ENCODE measurements at regions not wholly inside any gene's neighbourhood (a gene's known extent, or its start where the extent isn't known, plus 50 kb on each side); places are given as distances from the start of the nearest gene placed in this dataset.

- Histone ChIP-seq H3T11ph (ENCODE audit: low read length) (no peak overlapping the region), H3K56ac (ENCODE audit: insufficient read length, low read depth, low read length) (no peak overlapping the region), H4K8ac (replicated peaks; ENCODE audit: insufficient read length, low read depth, low read length) (no peak overlapping the region), H3K79me1 (ENCODE audit: insufficient read depth, low read depth, low read length, poor library complexity, severe bottlenecking) (no peaks in the 10 kb centered on the region), H3K4ac (ENCODE audit: low read depth, low read length) (no peak overlapping the region), H3K4me1 (ENCODE audit: insufficient read depth, low read length) (no peaks in the 10 kb centered on the region), H3K27ac (ENCODE audit: insufficient read length, low read depth, low read length) (no peak overlapping the region), H2BK5ac (ENCODE audit: insufficient read length, low read length) (no peak overlapping the region), H3K23ac (ENCODE audit: insufficient read length, low read depth, low read length) (no peak overlapping the region), H3K79me2 (ENCODE audit: insufficient read depth, low read length) (no peaks in the 10 kb centered on the region), H2BK20ac (ENCODE audit: low read depth, low read length, poor library complexity, severe bottlenecking) (no peak overlapping the region), H4K91ac (ENCODE audit: insufficient read length, low read depth, low read length) (no peak overlapping the region), H2BK15ac (ENCODE audit: low read depth, low read length) (no peak overlapping the region), H3K27me3 (ENCODE audit: insufficient read depth, low read length) (no peaks in the 10 kb centered on the region), H3K23me2 (ENCODE audit: insufficient read length, low read depth, low read length, poor library complexity, severe bottlenecking) (no peaks in the 10 kb centered on the region), H4K20me1 (ENCODE audit: control insufficient read depth, insufficient read depth, insufficient read length) (no peaks in the 10 kb centered on the region), H4K5ac (ENCODE audit: insufficient read length, low read depth, low read length) (no peak overlapping the region), H2AFZ (ENCODE audit: low read length) (no peak overlapping the region), H3K14ac (ENCODE audit: insufficient read depth, low read length) (no peak overlapping the region), H2BK12ac (ENCODE audit: insufficient read length, low read depth, low read length) (no peak overlapping the region), H3K18ac (ENCODE audit: insufficient read length, low read depth, low read length) (no peak overlapping the region), H2AK5ac (ENCODE audit: insufficient read length, low read length) (no peak overlapping the region), H3K9me3 (ENCODE audit: control insufficient read depth, low read depth, low read length) (no peaks in the 10 kb centered on the region), H3K9ac (ENCODE audit: extremely low read depth, insufficient read length, low read length) (no peak overlapping the region), H2BK120ac (ENCODE audit: low read depth, low read length, poor library complexity, severe bottlenecking) (no peak overlapping the region), H3K4me2 (ENCODE audit: insufficient read depth, insufficient read length, low read length) (no peak overlapping the region)
- no CpG with 5 or more reads among the region's 3 CpGs for WGBS (ENCODE audit: extremely low coverage, insufficient read length, low lambda C conversion rate)
- Mint-ChIP-seq H3K9me3 (no peaks in the 10 kb centered on the region), H3K4me3 (no peak overlapping the region), H3K4me1 (peaks cover 3 to 8% of the 10 kb centered on the region in 2 experiments), H3K36me3 (ENCODE audit: insufficient read depth in 1 of 3, low read depth in 3 of 3) (no peaks in the 10 kb centered on the region), H3K27me3 (ENCODE audit: low read depth) (peaks cover 2% of the 10 kb centered on the region), H3K27ac (no peak overlapping the region)
- no peak for DNase-seq
- no peak for TF ChIP-seq CTCF (conservative IDR thresholded peaks at IDR 0.05)
Observed at GRCh38 chr1:90356101-90356500, 361.0 kb downstream of the BARHL2 start.
